Body of pancreas (tissue), 4 donors: ENCODE measurements at regions not wholly inside any gene's neighbourhood (a gene's known extent, or its start where the extent isn't known, plus 50 kb on each side); places are given as distances from the start of the nearest gene placed in this dataset.

Source experiments
- POLR2A ChIP-seq, 3 donors: fragments of 450-650 bp; IDR thresholded peaks; one replicate each; pipeline ENCODE4 v1.6.1; 2016; ENCODE audit warnings: antibody characterized with exemption in 3 of 3, mild to moderate bottlenecking in 2 of 3
- TF ChIP-seq, protein P1 (sequence below), 7 experiments: fragments of 450-650 bp in 4 of 7; fragments of 200-600 bp in 3 of 7; sonication (generic) in 3 of 7; IDR thresholded peaks; one replicate each; pipeline ENCODE4 v1.5.1; 2016 to 2019; ENCODE audit warnings: antibody characterized with exemption in 7 of 7

DNA sequence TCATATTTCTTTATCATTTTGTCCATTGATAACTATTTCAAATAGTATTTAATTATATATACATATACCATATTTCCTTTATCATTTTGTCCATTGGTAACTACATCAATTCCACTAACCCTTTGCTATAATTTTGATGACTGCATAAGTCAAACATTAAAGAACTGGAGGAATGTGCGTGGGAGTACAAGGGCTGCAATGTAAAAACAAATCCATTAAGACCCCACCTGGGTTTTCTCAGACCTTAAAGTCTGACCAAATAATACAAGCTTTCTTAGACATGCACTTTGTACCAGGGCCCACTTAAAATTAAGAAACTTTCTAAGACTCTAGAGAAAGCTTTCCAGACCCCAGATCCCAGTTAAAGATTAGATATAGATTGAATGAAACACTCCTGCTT is 1622.4 kb upstream of the PCDH10 start:
- TF ChIP-seq, protein P1, sequence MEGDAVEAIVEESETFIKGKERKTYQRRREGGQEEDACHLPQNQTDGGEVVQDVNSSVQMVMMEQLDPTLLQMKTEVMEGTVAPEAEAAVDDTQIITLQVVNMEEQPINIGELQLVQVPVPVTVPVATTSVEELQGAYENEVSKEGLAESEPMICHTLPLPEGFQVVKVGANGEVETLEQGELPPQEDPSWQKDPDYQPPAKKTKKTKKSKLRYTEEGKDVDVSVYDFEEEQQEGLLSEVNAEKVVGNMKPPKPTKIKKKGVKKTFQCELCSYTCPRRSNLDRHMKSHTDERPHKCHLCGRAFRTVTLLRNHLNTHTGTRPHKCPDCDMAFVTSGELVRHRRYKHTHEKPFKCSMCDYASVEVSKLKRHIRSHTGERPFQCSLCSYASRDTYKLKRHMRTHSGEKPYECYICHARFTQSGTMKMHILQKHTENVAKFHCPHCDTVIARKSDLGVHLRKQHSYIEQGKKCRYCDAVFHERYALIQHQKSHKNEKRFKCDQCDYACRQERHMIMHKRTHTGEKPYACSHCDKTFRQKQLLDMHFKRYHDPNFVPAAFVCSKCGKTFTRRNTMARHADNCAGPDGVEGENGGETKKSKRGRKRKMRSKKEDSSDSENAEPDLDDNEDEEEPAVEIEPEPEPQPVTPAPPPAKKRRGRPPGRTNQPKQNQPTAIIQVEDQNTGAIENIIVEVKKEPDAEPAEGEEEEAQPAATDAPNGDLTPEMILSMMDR (IDR thresholded peaks at IDR 0.05): no peak
- TF ChIP-seq POLR2A (IDR thresholded peaks at IDR 0.05): no peak
